Astrocyte (in vitro differentiated cells and primary cell): ENCODE measurements at regions not wholly inside any gene's neighbourhood (a gene's known extent, or its start where the extent isn't known, plus 50 kb on each side); places are given as distances from the start of the nearest gene placed in this dataset.

Source experiments
- EZH2 ChIP-seq: IDR thresholded peaks from 2 replicates; pipeline ENCODE4 v1.6.1; 2012; ENCODE audit warnings: mild to moderate bottlenecking, low read length, inconsistent platforms; ENCODE audit not compliant: insufficient read depth
- TF ChIP-seq, protein P1 (sequence below): IDR thresholded peaks from 2 replicates; pipeline ENCODE4 v1.5.1; 2011; ENCODE audit warnings: low read depth, mild to moderate bottlenecking, inconsistent platforms, low read length, moderate library complexity; ENCODE audit not compliant: insufficient read depth

DNA sequence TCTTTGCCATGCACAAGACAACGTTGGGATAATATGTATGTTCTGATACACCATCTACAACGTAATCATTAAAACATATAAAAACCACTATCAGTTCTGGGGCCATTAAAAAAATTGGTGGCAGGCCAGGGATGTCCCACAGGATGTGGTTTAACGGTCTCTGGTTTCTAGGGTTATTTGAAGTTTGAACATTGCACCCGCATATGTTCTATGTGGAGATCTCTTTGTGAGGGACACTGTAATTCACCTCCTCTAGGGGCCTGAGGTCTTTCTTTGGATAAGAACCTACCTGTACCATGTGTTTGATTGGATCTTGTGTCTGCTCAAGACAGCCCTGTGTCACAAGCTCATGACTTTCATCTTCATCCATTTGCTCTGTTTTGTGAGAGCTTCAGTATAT is 73.2 kb downstream of the GGTLC2 start:
- TF ChIP-seq, protein P1, sequence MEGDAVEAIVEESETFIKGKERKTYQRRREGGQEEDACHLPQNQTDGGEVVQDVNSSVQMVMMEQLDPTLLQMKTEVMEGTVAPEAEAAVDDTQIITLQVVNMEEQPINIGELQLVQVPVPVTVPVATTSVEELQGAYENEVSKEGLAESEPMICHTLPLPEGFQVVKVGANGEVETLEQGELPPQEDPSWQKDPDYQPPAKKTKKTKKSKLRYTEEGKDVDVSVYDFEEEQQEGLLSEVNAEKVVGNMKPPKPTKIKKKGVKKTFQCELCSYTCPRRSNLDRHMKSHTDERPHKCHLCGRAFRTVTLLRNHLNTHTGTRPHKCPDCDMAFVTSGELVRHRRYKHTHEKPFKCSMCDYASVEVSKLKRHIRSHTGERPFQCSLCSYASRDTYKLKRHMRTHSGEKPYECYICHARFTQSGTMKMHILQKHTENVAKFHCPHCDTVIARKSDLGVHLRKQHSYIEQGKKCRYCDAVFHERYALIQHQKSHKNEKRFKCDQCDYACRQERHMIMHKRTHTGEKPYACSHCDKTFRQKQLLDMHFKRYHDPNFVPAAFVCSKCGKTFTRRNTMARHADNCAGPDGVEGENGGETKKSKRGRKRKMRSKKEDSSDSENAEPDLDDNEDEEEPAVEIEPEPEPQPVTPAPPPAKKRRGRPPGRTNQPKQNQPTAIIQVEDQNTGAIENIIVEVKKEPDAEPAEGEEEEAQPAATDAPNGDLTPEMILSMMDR, result no peak
- TF ChIP-seq EZH2, result no peak
